ENCODE measurements at regions not wholly inside any gene's neighbourhood (a gene's known extent, or its start where the extent isn't known, plus 50 kb on each side); places are given as distances from the start of the nearest gene placed in this dataset.

DNA sequence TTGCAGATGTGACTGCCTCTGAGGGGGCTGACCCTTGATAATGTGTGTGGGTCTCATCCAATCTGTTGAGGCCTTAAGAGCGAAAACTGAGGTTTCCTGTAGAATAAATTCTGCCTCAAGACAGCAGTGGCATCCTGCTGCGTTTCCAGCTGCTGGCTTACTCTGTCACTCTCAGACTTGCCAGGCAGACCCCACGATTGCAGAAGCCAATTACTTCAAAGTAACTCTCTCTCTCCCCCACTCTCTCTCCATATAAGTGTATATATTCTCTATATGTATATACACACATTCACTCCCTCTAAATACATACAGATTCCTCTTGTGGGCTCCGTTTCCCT lies 152.5 kb upstream of the ALKAL2 start:
- TF ChIP-seq SIN3A (IDR thresholded peaks at IDR 0.05; ENCODE audit: borderline replicate concordance, insufficient read depth, low read length) (no peak), POLR2AphosphoS5 (IDR thresholded peaks at IDR 0.05; ENCODE audit: low read depth, low read length) (no peak), FOXP2 (optimal IDR thresholded peaks at IDR 0.05; ENCODE audit: borderline replicate concordance, extremely low read depth, extremely low read length, insufficient read depth) (no peak), TAF1 (IDR thresholded peaks at IDR 0.05; ENCODE audit: borderline replicate concordance, insufficient read depth, low read length) (no peak)
- TF ChIP-seq, protein P1, sequence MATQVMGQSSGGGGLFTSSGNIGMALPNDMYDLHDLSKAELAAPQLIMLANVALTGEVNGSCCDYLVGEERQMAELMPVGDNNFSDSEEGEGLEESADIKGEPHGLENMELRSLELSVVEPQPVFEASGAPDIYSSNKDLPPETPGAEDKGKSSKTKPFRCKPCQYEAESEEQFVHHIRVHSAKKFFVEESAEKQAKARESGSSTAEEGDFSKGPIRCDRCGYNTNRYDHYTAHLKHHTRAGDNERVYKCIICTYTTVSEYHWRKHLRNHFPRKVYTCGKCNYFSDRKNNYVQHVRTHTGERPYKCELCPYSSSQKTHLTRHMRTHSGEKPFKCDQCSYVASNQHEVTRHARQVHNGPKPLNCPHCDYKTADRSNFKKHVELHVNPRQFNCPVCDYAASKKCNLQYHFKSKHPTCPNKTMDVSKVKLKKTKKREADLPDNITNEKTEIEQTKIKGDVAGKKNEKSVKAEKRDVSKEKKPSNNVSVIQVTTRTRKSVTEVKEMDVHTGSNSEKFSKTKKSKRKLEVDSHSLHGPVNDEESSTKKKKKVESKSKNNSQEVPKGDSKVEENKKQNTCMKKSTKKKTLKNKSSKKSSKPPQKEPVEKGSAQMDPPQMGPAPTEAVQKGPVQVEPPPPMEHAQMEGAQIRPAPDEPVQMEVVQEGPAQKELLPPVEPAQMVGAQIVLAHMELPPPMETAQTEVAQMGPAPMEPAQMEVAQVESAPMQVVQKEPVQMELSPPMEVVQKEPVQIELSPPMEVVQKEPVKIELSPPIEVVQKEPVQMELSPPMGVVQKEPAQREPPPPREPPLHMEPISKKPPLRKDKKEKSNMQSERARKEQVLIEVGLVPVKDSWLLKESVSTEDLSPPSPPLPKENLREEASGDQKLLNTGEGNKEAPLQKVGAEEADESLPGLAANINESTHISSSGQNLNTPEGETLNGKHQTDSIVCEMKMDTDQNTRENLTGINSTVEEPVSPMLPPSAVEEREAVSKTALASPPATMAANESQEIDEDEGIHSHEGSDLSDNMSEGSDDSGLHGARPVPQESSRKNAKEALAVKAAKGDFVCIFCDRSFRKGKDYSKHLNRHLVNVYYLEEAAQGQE (IDR thresholded peaks at IDR 0.05; ENCODE audit: insufficient read depth in 1 of 2, low read depth in 2 of 2, low read length in 2 of 2), result no peak

DNA sequence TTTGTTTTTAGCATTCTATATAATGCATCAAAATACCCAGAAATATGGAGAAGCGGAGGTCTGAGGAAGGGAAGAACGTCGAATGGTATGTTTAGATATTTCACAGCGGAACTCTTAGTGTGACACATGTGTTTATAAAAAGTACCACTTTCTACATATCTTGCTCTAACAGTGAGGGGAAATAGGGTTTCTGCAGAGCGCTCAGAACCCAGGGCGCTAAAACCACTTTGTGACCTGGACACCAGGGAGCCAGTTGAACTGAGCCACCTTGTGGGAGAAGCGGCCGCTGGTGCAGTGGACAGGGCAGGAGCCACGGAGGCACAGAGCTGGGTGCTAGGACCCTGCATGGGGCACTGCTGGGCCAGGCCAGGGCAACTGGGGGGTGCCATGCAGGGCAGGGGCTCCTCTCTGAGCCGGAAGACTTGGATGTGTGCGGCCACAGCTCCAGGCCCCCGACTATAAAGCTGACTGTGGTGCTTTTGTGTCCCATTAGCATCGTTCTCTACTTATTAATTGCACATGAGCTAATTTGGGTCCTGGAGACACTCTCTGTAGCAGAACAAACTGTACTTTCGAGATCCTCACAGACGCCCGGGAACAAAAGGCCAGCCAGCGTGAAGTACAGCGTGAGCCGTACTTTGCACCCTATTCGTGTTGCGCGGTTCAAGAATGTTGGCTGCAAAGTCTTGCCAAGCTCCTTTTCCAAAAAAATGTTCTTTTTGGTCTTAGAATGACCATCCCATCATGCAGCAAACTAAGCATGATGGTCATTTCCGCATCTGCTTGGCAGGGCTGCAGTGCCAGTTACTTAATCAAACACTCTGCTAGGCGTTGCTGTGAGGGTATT lies 151.9 kb upstream of the ALKAL2 start:
- TF ChIP-seq, protein P1 (IDR thresholded peaks at IDR 0.05; ENCODE audit: insufficient read depth in 1 of 2, low read depth in 2 of 2, low read length in 2 of 2), result no peak
- no peak for TF ChIP-seq TAF1 (IDR thresholded peaks at IDR 0.05; ENCODE audit: borderline replicate concordance, insufficient read depth, low read length)
- no peak for TF ChIP-seq FOXP2 (optimal IDR thresholded peaks at IDR 0.05; ENCODE audit: borderline replicate concordance, extremely low read depth, extremely low read length, insufficient read depth)
- no peak for TF ChIP-seq SIN3A (IDR thresholded peaks at IDR 0.05; ENCODE audit: borderline replicate concordance, insufficient read depth, low read length)
- TF ChIP-seq POLR2AphosphoS5 (IDR thresholded peaks at IDR 0.05; ENCODE audit: low read depth, low read length), result no peak

DNA sequence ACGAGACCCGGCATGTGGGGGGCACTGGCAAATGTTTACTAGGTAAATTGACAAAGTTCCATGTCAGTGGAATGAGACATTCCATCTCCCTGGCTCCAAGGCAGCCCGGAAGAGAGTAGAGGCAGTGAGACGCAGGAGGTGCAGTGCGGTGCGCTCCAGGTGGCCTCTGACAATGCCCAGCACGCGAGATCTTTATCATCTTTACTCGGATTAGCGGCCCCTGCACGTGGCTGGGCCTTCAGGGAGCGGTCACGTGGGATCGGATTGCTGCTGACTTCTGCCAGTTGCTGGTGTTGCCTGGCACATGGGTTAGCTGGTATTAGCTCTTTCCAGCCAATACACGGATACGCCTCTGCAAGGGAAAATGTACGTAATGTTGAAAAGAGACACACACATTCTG lies 151.2 kb upstream of the ALKAL2 start:
- TF ChIP-seq, protein P1 (IDR thresholded peaks at IDR 0.05; ENCODE audit: insufficient read depth in 1 of 2, low read depth in 2 of 2, low read length in 2 of 2), result no peak
- TF ChIP-seq FOXP2 (optimal IDR thresholded peaks at IDR 0.05; ENCODE audit: borderline replicate concordance, extremely low read depth, extremely low read length, insufficient read depth), result no peak
- no peak for TF ChIP-seq TAF1 (IDR thresholded peaks at IDR 0.05; ENCODE audit: borderline replicate concordance, insufficient read depth, low read length)
- no peak for TF ChIP-seq SIN3A (IDR thresholded peaks at IDR 0.05; ENCODE audit: borderline replicate concordance, insufficient read depth, low read length)
- no peak for TF ChIP-seq POLR2AphosphoS5 (IDR thresholded peaks at IDR 0.05; ENCODE audit: low read depth, low read length)

DNA sequence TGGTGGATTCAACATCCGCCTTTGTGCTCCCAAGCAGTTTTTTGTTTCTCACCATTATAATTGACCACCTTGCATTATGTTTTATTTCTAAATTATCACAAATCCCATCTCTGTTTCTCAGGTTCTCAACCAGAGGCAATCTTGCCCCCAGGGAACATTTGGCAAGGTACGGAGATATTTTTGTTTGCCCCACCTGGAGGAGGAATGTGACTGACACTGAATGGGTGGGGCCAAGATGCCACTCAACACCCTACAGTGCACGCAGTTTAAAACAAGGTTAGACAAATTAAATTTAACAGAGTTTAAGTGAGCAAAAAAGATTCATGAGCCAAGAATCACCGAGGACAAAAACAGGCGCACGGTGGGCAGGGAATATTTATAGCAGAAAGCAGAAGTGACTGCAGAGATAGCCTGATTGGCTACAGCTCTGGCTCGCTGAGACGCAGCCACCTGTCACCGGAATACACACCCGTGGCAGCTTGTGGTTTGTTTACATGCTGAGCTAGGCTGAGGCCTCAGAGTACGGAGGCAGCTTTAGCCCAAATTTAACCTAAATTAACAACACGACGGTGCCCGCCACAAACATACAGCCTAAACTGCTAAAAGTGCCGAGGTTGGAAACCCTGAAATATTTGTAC lies 150.0 kb upstream of the ALKAL2 start:
- TF ChIP-seq SIN3A (IDR thresholded peaks at IDR 0.05; ENCODE audit: borderline replicate concordance, insufficient read depth, low read length) (no peak), TAF1 (IDR thresholded peaks at IDR 0.05; ENCODE audit: borderline replicate concordance, insufficient read depth, low read length) (no peak), POLR2AphosphoS5 (IDR thresholded peaks at IDR 0.05; ENCODE audit: low read depth, low read length) (no peak), FOXP2 (optimal IDR thresholded peaks at IDR 0.05; ENCODE audit: borderline replicate concordance, extremely low read depth, extremely low read length, insufficient read depth) (no peak)
- TF ChIP-seq, protein P1 (IDR thresholded peaks at IDR 0.05; ENCODE audit: insufficient read depth in 1 of 2, low read depth in 2 of 2, low read length in 2 of 2), result no peak

All from PFSK-1 (cell line).